Left lung (tissue), 4 donors: ENCODE measurements at regions not wholly inside any gene's neighbourhood (a gene's known extent, or its start where the extent isn't known, plus 50 kb on each side); places are given as distances from the start of the nearest gene placed in this dataset.

Experiments
- ATAC-seq: fragments of 200-7000 bp; cut with Tn5 transposase; one replicate; pipeline ENCODE4 v1.9.1; 2020; ENCODE audit warnings: moderate library complexity
- DNase-seq, 4 donors: peaks; one replicate each; pipeline ENCODE4 v3.0.0-alpha.2; 2013 to 2020
- H3K27ac ChIP-seq, 2 donors: fragments of 200-600 bp; sonication (generic) in 1 of 2; one replicate each; pipeline versions ENCODE4 v1.5.0 to v1.8.0; 2020 to 2021
- H3K27me3 ChIP-seq, 2 donors: fragments of 200-600 bp; sonication (generic) in 1 of 2; one replicate each; pipeline versions ENCODE4 v1.5.0 to v1.8.0; 2020 to 2021
- H3K36me3 ChIP-seq, 2 donors: fragments of 200-600 bp; sonication (generic) in 1 of 2; one replicate each; pipeline versions ENCODE4 v1.5.0 to v1.8.0; 2020 to 2021
- H3K4me1 ChIP-seq, 2 donors: fragments of 200-600 bp; one replicate each; pipeline ENCODE4 v1.8.0; 2021
- H3K4me3 ChIP-seq, 2 donors: fragments of 200-600 bp; sonication (generic) in 1 of 2; one replicate each; pipeline versions ENCODE4 v1.5.0 to v1.8.0; 2020 to 2021; ENCODE audit warnings: mild to moderate bottlenecking in 1 of 2
- H3K9me3 ChIP-seq, 2 donors: fragments of 200-600 bp; sonication (generic) in 1 of 2; one replicate each; pipeline versions ENCODE4 v1.5.0 to v1.8.0; 2020 to 2021
- intact Hi-C, 2 donors: fragments of 100-400 bp; cut with DNase I; formaldehyde crosslinking; loops; one replicate each; pipeline versions ENCODE4 v1.11.2 to v1.14.2; 2022
- TF ChIP-seq, protein P1 (sequence below), 2 donors: fragments of 200-600 bp; sonication (generic) in 1 of 2; IDR thresholded peaks; one replicate each; pipeline versions ENCODE4 v1.5.0 to v1.8.0; 2021; ENCODE audit warnings: antibody characterized with exemption in 2 of 2
- donor health status: DM: no; HTN: yes; CAD: no.
- donor health status: DM: no; HTN: no; CAD: no.

DNA sequence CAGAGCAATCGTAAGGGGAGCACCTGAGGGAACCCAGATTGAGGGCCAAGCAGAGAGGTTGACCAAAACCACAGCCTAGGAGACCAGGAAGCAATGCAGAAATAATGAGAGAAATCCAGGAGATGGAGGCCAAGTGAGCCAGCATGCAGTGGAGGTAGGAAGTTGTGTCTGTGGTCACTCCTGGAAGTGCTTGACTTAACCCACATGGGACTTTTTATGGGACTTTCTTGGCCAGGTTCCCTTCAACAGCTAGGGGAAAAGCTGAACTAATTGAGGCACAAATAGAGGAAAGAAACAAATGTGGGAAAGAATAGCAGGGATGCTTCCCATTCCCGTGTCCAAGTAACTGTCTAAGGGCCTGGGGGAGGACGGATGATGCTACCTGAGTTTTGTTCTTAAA is 293.2 kb upstream of the CLINT1 start:
- Histone ChIP-seq H3K27me3 (peaks cover 0 to 3% of the 10 kb centered on the region in 2 donors), H3K27ac (no peak overlapping the region), H3K36me3 (no peaks in the 10 kb centered on the region), H3K4me3 (no peak overlapping the region), H3K9me3 (no peaks in the 10 kb centered on the region), H3K4me1 (peaks cover 0 to 3% of the 10 kb centered on the region in 2 donors)
- TF ChIP-seq, protein P1, sequence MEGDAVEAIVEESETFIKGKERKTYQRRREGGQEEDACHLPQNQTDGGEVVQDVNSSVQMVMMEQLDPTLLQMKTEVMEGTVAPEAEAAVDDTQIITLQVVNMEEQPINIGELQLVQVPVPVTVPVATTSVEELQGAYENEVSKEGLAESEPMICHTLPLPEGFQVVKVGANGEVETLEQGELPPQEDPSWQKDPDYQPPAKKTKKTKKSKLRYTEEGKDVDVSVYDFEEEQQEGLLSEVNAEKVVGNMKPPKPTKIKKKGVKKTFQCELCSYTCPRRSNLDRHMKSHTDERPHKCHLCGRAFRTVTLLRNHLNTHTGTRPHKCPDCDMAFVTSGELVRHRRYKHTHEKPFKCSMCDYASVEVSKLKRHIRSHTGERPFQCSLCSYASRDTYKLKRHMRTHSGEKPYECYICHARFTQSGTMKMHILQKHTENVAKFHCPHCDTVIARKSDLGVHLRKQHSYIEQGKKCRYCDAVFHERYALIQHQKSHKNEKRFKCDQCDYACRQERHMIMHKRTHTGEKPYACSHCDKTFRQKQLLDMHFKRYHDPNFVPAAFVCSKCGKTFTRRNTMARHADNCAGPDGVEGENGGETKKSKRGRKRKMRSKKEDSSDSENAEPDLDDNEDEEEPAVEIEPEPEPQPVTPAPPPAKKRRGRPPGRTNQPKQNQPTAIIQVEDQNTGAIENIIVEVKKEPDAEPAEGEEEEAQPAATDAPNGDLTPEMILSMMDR (IDR thresholded peaks at IDR 0.05): no peak
- ATAC-seq (no peak), DNase-seq (no peak)
- intact Hi-C loops: no loop called here

DNA sequence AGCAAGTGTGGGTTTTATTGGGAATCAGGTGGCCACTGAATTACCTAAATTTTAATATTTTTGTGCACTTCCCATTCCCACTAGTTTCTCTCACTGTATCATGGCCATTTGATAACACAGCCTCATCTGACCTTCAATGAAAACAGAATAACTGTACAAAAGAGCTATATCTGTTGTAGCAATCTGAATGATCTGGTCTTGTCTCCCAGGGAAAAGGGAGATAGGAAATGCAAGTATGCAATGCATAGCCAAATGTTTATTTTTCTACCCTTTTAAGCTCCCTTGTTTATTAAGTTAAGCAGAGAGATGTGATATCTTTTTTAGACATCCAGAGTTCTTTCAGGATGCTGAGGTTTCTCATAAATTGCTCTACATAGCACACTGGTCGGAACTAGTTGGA is 288.3 kb upstream of the CLINT1 start:
- intact Hi-C loops: no loop called here
- Histone ChIP-seq H3K27me3 (peaks cover 0 to 3% of the 10 kb centered on the region in 2 donors), H3K36me3 (no peaks in the 10 kb centered on the region), H3K4me1 (no peaks in the 10 kb centered on the region), H3K27ac (no peak overlapping the region), H3K9me3 (no peaks in the 10 kb centered on the region), H3K4me3 (no peak overlapping the region)
- no peak for DNase-seq
- TF ChIP-seq, protein P1 (IDR thresholded peaks at IDR 0.05): no peak
- ATAC-seq: no peak

DNA sequence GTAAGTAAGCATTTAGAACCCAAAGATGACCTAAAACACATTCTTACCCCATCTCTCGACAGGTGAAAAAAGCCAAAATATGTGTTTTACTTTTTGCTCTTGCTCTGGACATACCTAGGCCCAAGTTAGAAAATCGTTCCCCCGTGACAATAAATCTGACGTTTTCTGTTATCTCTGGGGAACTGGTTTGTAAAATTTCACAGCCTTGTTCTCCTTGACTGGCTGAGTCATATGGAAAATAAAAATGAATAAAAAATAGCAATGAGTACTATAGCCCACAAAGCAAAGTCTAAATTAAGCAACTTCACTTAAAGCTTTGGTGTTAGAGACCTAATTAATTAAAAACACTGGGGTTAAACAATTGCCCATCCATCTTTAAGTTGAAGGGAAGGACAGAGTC is 286.9 kb upstream of the CLINT1 start:
- no peak for ATAC-seq
- TF ChIP-seq, protein P1 (IDR thresholded peaks at IDR 0.05): no peak

DNA sequence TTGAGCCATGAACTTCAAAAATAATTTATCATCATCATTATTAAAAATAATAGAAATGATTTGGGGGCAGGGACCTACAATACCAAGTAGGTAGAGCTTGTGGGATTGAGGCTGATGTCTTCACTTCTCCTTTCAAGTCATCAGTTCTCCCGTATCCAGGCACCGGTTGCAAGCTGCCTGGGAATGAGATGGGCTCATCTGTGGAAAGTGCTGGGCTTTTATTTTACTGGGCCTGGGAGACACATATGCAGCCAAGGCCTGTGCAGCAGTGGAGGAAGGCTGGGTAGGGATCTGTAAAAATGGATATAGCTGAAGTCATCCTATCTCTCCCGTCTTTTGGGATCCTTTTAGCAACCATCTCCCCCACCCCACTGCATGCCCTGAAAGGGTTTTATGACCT is 284.1 kb upstream of the CLINT1 start:
- Histone ChIP-seq H3K4me1 (no peaks in the 10 kb centered on the region), H3K4me3 (no peak overlapping the region), H3K27me3 (no peaks in the 10 kb centered on the region), H3K27ac (no peak overlapping the region), H3K9me3 (no peaks in the 10 kb centered on the region), H3K36me3 (no peaks in the 10 kb centered on the region)
- no peak for ATAC-seq
- no peak for DNase-seq
- TF ChIP-seq, protein P1 (IDR thresholded peaks at IDR 0.05): no peak
- intact Hi-C loops: no loop called here

More for the DNA sequence above, 286.9 kb upstream of the CLINT1 start:
- Histone ChIP-seq H3K4me3 (no peak overlapping the region), H3K9me3 (no peaks in the 10 kb centered on the region), H3K27ac (no peak overlapping the region), H3K4me1 (no peaks in the 10 kb centered on the region), H3K27me3 (peaks cover 0 to 3% of the 10 kb centered on the region in 2 donors), H3K36me3 (no peaks in the 10 kb centered on the region)
- no peak for DNase-seq
- intact Hi-C loops: no loop called here

DNA sequence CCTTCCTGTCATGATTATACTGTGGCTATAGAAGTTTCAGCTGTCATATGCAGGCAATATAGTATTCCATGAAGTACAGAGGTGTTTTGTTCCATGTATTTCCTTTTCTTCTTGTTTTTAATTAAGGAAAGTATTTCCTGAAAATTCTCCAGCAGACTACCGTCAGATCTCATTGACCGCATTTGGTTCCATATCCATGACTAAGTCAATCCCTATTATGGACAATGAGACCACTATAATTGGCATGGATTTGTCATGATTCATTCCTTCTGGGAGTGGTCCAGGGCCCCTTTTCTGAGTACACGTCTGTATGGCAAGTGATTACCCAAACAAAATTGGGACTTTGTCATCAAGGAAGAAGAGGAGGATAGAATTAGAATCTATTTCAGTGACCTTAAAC is 283.2 kb upstream of the CLINT1 start:
- TF ChIP-seq, protein P1 (IDR thresholded peaks at IDR 0.05): no peak

More for the DNA sequence above, 283.2 kb upstream of the CLINT1 start:
- Histone ChIP-seq H3K4me3 (no peak overlapping the region), H3K36me3 (no peaks in the 10 kb centered on the region), H3K9me3 (no peaks in the 10 kb centered on the region), H3K4me1 (no peaks in the 10 kb centered on the region), H3K27ac (no peak overlapping the region), H3K27me3 (no peaks in the 10 kb centered on the region)
- DNase-seq (no peak), ATAC-seq (no peak)
- intact Hi-C loops: no loop called here
